ENCODE measurements at regions not wholly inside any gene's neighbourhood (a gene's known extent, or its start where the extent isn't known, plus 50 kb on each side); places are given as distances from the start of the nearest gene placed in this dataset.

DNA sequence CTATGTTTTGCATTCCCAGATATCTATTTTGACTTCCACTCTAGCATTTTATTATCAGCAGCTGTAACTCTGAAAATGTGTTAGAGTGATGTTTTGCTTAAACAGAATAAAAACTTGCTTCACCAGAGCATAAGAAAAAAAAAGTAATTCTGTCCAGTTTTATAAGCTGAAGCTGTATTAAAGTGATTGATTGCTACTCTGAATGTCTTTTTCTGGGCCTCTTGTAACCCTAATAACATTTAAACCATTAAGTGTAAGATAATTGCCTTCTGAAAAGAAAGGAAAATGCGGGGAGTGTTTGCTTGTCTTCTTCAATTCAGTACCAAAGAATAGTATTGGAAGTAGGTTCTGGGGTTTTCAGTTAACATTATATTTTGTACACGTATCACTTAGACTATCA lies 57.9 kb upstream of the UBE2E1 start:
- TF ChIP-seq, protein P1, sequence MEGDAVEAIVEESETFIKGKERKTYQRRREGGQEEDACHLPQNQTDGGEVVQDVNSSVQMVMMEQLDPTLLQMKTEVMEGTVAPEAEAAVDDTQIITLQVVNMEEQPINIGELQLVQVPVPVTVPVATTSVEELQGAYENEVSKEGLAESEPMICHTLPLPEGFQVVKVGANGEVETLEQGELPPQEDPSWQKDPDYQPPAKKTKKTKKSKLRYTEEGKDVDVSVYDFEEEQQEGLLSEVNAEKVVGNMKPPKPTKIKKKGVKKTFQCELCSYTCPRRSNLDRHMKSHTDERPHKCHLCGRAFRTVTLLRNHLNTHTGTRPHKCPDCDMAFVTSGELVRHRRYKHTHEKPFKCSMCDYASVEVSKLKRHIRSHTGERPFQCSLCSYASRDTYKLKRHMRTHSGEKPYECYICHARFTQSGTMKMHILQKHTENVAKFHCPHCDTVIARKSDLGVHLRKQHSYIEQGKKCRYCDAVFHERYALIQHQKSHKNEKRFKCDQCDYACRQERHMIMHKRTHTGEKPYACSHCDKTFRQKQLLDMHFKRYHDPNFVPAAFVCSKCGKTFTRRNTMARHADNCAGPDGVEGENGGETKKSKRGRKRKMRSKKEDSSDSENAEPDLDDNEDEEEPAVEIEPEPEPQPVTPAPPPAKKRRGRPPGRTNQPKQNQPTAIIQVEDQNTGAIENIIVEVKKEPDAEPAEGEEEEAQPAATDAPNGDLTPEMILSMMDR (IDR thresholded peaks at IDR 0.05; ENCODE audit: poor library complexity, severe bottlenecking): no peak
- TF ChIP-seq RAD21 (conservative IDR thresholded peaks at IDR 0.05) (no peak), EZH2 (IDR thresholded peaks at IDR 0.05; ENCODE audit: borderline replicate concordance, insufficient read depth, low read length, poor library complexity, severe bottlenecking) (no peak)

Data from neural cell (in vitro differentiated cells).